Stomach (tissue), 4 donors: ENCODE measurements at regions not wholly inside any gene's neighbourhood (a gene's known extent, or its start where the extent isn't known, plus 50 kb on each side); places are given as distances from the start of the nearest gene placed in this dataset.

Source experiments
- CTCF ChIP-seq, 7 experiments: fragments of 450-650 bp in 4 of 7; fragments of 200-600 bp in 3 of 7; sonication (generic) in 3 of 7; IDR thresholded peaks; one replicate each; pipeline ENCODE4 v1.5.1; 2016 to 2019; ENCODE audit warnings: antibody characterized with exemption in 7 of 7, control low read depth in 2 of 7, mild to moderate bottlenecking in 1 of 7
- POLR2A ChIP-seq, 4 donors: fragments of 450-650 bp; IDR thresholded peaks; one replicate each; pipeline ENCODE4 v1.6.1; 2016; ENCODE audit warnings: antibody characterized with exemption in 4 of 4, control low read depth in 2 of 4, mild to moderate bottlenecking in 1 of 4, moderate library complexity in 1 of 4
- POLR2AphosphoS5 ChIP-seq, 3 donors: sonication (generic); formaldehyde crosslinking; IDR thresholded peaks; one replicate each; pipeline ENCODE4 v1.6.1; 2016; ENCODE audit warnings: antibody characterized with exemption in 3 of 3

- no peak for TF ChIP-seq CTCF (IDR thresholded peaks at IDR 0.05)
- no peak for TF ChIP-seq POLR2A (IDR thresholded peaks at IDR 0.05)
- no peak for TF ChIP-seq POLR2AphosphoS5 (IDR thresholded peaks at IDR 0.05)
Measured at GRCh38 chr9:12391839-12392509, 301.2 kb upstream of the TYRP1 start.
